SU-DHL-6 (cell line): ENCODE measurements at regions not wholly inside any gene's neighbourhood (a gene's known extent, or its start where the extent isn't known, plus 50 kb on each side); places are given as distances from the start of the nearest gene placed in this dataset.

Source experiments
- EZH2phosphoT487 ChIP-seq: fragments of 200-600 bp; sonication (generic), shearing (Covaris generic); conservative IDR thresholded peaks from 2 replicates; pipeline ENCODE4 v1.6.1; 2018; ENCODE audit warnings: mild to moderate bottlenecking, antibody characterized with exemption, low read length, moderate library complexity, mixed read lengths
- TF ChIP-seq, protein P1 (sequence below): fragments of 200-600 bp; sonication (generic); IDR thresholded peaks from one replicate; pipeline ENCODE4 v1.5.1; 2017; ENCODE audit warnings: antibody characterized with exemption, mild to moderate bottlenecking, low read length, moderate library complexity; ENCODE audit not compliant: insufficient read depth, poor library complexity, severe bottlenecking

DNA sequence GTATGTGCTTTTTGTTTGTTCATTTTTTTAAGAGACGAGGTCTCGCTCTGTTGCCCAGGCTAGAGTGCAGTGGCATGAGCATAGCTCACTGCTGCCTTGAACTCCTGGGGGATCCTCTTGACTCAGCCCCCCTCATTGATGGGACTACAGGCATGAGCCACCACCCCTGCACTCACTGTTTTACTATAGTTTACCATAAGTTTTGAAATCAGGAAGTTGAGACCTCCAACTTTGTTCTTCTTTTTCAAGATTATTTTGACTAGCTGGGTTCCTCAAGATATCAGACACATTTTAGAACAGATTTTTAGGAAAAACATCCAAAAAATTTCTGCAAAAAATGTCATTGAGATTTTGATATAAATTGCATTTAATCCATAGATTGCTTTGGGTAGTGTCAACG is 120.4 kb upstream of the FGGY start:
- no peak for TF ChIP-seq EZH2phosphoT487
- TF ChIP-seq, protein P1, sequence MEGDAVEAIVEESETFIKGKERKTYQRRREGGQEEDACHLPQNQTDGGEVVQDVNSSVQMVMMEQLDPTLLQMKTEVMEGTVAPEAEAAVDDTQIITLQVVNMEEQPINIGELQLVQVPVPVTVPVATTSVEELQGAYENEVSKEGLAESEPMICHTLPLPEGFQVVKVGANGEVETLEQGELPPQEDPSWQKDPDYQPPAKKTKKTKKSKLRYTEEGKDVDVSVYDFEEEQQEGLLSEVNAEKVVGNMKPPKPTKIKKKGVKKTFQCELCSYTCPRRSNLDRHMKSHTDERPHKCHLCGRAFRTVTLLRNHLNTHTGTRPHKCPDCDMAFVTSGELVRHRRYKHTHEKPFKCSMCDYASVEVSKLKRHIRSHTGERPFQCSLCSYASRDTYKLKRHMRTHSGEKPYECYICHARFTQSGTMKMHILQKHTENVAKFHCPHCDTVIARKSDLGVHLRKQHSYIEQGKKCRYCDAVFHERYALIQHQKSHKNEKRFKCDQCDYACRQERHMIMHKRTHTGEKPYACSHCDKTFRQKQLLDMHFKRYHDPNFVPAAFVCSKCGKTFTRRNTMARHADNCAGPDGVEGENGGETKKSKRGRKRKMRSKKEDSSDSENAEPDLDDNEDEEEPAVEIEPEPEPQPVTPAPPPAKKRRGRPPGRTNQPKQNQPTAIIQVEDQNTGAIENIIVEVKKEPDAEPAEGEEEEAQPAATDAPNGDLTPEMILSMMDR = no peak
